SK-N-SH treated with all-trans-retinoic acid at 6 μM for 48 hours (cell line): ENCODE measurements at regions not wholly inside any gene's neighbourhood (a gene's known extent, or its start where the extent isn't known, plus 50 kb on each side); places are given as distances from the start of the nearest gene placed in this dataset.

Experiments
- ATAC-seq: fragments of 200-7000 bp; cut with Tn5 transposase; 3 replicates; pipeline ENCODE4 v1.9.1; 2020; ENCODE audit warnings: mild to moderate bottlenecking, moderate library complexity
- ARNTL ChIP-seq: fragments of 450-650 bp; formaldehyde crosslinking; IDR thresholded peaks from 2 replicates; pipeline ENCODE4 v1.5.0; 2020; ENCODE audit warnings: low read depth, mild to moderate bottlenecking, moderate library complexity, borderline replicate concordance
- BACH2 ChIP-seq: fragments of 250-450 bp; sonication (Bioruptor Pico); IDR thresholded peaks from 2 replicates; pipeline ENCODE4 v1.9.0; 2021; ENCODE audit warnings: mild to moderate bottlenecking, borderline replicate concordance
- CSDC2 ChIP-seq: fragments of 250-450 bp; sonication (Bioruptor Pico); IDR thresholded peaks from 2 replicates; pipeline ENCODE4 v1.5.0; 2020; ENCODE audit warnings: mild to moderate bottlenecking, moderate library complexity
- GLIS3 ChIP-seq: fragments of 250-450 bp; sonication (Bioruptor Pico); IDR thresholded peaks from 2 replicates; pipeline ENCODE4 v1.5.0; 2020; ENCODE audit warnings: mild to moderate bottlenecking, moderate library complexity
- ISL1 ChIP-seq: fragments of 250-450 bp; sonication (Bioruptor Pico); IDR thresholded peaks from 2 replicates; pipeline ENCODE4 v2.1.2; 2022; ENCODE audit warnings: mild to moderate bottlenecking, moderate library complexity
- OSR1 ChIP-seq: fragments of 250-450 bp; sonication (Bioruptor Pico); IDR thresholded peaks from 2 replicates; pipeline ENCODE4 v1.8.0; 2022; ENCODE audit warnings: moderate library complexity, mild to moderate bottlenecking, inconsistent platforms
- PPARA ChIP-seq: fragments of 250-450 bp; sonication (Bioruptor Pico); IDR thresholded peaks from 2 replicates; pipeline ENCODE4 v1.5.0; 2020; ENCODE audit warnings: mild to moderate bottlenecking, borderline replicate concordance
- RARB ChIP-seq: fragments of 250-450 bp; sonication (Bioruptor Pico); IDR thresholded peaks from 2 replicates; pipeline ENCODE4 v1.8.0; 2021; ENCODE audit warnings: mild to moderate bottlenecking, moderate library complexity
- SNAI2 ChIP-seq: fragments of 250-450 bp; sonication (Bioruptor Pico); IDR thresholded peaks from 2 replicates; pipeline ENCODE4 v1.5.0; 2020; ENCODE audit warnings: mild to moderate bottlenecking, moderate library complexity
- TCF4 ChIP-seq: fragments of 250-450 bp; sonication (Bioruptor Pico); IDR thresholded peaks from 2 replicates; pipeline ENCODE4 v1.8.0; 2021; ENCODE audit warnings: mild to moderate bottlenecking, moderate library complexity, borderline replicate concordance
- TOX ChIP-seq: fragments of 250-450 bp; sonication (Bioruptor Pico); IDR thresholded peaks from 2 replicates; pipeline ENCODE4 v1.8.0; 2021; ENCODE audit warnings: mild to moderate bottlenecking, moderate library complexity, borderline replicate concordance
- TSHZ2 ChIP-seq: fragments of 250-450 bp; sonication (Bioruptor Pico); IDR thresholded peaks from 2 replicates; pipeline ENCODE4 v1.5.0; 2020; ENCODE audit warnings: mild to moderate bottlenecking, moderate library complexity
- ZFP3 ChIP-seq: fragments of 250-450 bp; sonication (Bioruptor Pico); IDR thresholded peaks from 2 replicates; pipeline ENCODE4 v1.5.0; 2020; ENCODE audit warnings: mild to moderate bottlenecking, moderate library complexity
- ZFP30 ChIP-seq: fragments of 450-650 bp; formaldehyde crosslinking; IDR thresholded peaks from 2 replicates; pipeline ENCODE4 v1.5.0; 2022; ENCODE audit warnings: mild to moderate bottlenecking, moderate library complexity
- ZNF565 ChIP-seq: fragments of 450-650 bp; formaldehyde crosslinking; conservative IDR thresholded peaks from 2 replicates; pipeline ENCODE4 v1.5.0; 2020; ENCODE audit warnings: low read depth, mild to moderate bottlenecking, moderate library complexity
- ZNF70 ChIP-seq: fragments of 450-650 bp; formaldehyde crosslinking; IDR thresholded peaks from 2 replicates; pipeline ENCODE4 v1.5.0; 2020; ENCODE audit warnings: mild to moderate bottlenecking, moderate library complexity
- ZNF8 ChIP-seq: fragments of 450-650 bp; formaldehyde crosslinking; IDR thresholded peaks from 2 replicates; pipeline ENCODE4 v1.5.0; 2020; ENCODE audit warnings: mild to moderate bottlenecking, moderate library complexity
- TF ChIP-seq, protein P1 (sequence below): fragments of 250-450 bp; sonication (Bioruptor Pico); IDR thresholded peaks from 2 replicates; pipeline ENCODE4 v1.5.1; 2020; ENCODE audit warnings: low read depth, mild to moderate bottlenecking, moderate library complexity
- TF ChIP-seq, protein P2 (sequence below): fragments of 250-450 bp; sonication (Bioruptor Pico); IDR thresholded peaks from 2 replicates; pipeline ENCODE4 v1.8.0; 2021; ENCODE audit warnings: low read depth, mild to moderate bottlenecking, moderate library complexity, borderline replicate concordance
- TF ChIP-seq, protein P3 (sequence below): fragments of 250-450 bp; sonication (Bioruptor Pico); IDR thresholded peaks from 2 replicates; pipeline ENCODE4 v1.8.0; 2020; ENCODE audit warnings: mild to moderate bottlenecking, moderate library complexity, borderline replicate concordance

DNA sequence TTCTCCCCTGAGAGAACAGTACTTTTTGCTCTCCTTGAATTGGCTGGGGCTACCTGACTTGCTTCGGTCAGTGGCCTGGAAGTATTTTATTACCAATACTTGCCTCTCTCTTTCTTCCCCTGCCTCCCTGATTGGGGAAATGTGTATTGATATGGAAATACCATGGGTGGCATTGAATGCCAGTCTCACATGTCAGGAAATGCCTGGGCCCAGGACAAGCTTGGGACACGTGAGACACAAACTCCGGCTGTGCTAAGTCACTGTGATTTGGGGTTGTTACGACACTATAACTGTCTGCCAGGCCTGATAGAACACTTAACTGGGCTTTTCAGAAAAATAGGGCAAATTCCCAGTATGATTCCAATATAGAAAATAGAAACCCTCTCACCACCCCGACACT, 238.3 kb downstream of the GADD45G start:
- ATAC-seq = no peak
- TF ChIP-seq BACH2 = no peak
- TF ChIP-seq PPARA (CRISPR knock-in tag) = no peak
- TF ChIP-seq ZFP30 (CRISPR knock-in tag) = no peak
- no peak for TF ChIP-seq SNAI2
- TF ChIP-seq ZNF70 (CRISPR knock-in tag) = no peak
- TF ChIP-seq, protein P1, sequence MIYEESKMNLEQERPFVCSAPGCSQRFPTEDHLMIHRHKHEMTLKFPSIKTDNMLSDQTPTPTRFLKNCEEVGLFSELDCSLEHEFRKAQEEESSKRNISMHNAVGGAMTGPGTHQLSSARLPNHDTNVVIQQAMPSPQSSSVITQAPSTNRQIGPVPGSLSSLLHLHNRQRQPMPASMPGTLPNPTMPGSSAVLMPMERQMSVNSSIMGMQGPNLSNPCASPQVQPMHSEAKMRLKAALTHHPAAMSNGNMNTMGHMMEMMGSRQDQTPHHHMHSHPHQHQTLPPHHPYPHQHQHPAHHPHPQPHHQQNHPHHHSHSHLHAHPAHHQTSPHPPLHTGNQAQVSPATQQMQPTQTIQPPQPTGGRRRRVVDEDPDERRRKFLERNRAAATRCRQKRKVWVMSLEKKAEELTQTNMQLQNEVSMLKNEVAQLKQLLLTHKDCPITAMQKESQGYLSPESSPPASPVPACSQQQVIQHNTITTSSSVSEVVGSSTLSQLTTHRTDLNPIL (CRISPR knock-in tag) = no peak
- no peak for TF ChIP-seq TSHZ2
- no peak for TF ChIP-seq ZNF8 (CRISPR knock-in tag)
- TF ChIP-seq OSR1 (CRISPR knock-in tag) = no peak
- no peak for TF ChIP-seq TOX (CRISPR knock-in tag)
- TF ChIP-seq ZFP3 (CRISPR knock-in tag) = no peak
- TF ChIP-seq ARNTL = no peak
- no peak for TF ChIP-seq ISL1 (CRISPR knock-in tag)

- ATAC-seq = no peak
- no peak for TF ChIP-seq ZFP30 (CRISPR knock-in tag)
- no peak for TF ChIP-seq TOX (CRISPR knock-in tag)
- no peak for TF ChIP-seq TCF4
- TF ChIP-seq SNAI2 = no peak
- TF ChIP-seq CSDC2 (CRISPR knock-in tag) = no peak
- no peak for TF ChIP-seq TSHZ2
- TF ChIP-seq ZNF70 (CRISPR knock-in tag) = no peak
- no peak for TF ChIP-seq PPARA (CRISPR knock-in tag)
- TF ChIP-seq, protein P2, sequence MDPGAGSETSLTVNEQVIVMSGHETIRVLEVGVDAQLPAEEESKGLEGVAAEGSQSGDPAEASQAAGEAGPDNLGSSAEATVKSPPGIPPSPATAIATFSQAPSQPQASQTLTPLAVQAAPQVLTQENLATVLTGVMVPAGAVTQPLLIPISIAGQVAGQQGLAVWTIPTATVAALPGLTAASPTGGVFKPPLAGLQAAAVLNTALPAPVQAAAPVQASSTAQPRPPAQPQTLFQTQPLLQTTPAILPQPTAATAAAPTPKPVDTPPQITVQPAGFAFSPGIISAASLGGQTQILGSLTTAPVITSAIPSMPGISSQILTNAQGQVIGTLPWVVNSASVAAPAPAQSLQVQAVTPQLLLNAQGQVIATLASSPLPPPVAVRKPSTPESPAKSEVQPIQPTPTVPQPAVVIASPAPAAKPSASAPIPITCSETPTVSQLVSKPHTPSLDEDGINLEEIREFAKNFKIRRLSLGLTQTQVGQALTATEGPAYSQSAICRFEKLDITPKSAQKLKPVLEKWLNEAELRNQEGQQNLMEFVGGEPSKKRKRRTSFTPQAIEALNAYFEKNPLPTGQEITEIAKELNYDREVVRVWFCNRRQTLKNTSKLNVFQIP (CRISPR knock-in tag) = no peak
- TF ChIP-seq ZFP3 (CRISPR knock-in tag) = no peak
- TF ChIP-seq GLIS3 (CRISPR knock-in tag) = no peak
- no peak for TF ChIP-seq ZNF565 (CRISPR knock-in tag)
- TF ChIP-seq OSR1 (CRISPR knock-in tag) = no peak
- TF ChIP-seq, protein P3, sequence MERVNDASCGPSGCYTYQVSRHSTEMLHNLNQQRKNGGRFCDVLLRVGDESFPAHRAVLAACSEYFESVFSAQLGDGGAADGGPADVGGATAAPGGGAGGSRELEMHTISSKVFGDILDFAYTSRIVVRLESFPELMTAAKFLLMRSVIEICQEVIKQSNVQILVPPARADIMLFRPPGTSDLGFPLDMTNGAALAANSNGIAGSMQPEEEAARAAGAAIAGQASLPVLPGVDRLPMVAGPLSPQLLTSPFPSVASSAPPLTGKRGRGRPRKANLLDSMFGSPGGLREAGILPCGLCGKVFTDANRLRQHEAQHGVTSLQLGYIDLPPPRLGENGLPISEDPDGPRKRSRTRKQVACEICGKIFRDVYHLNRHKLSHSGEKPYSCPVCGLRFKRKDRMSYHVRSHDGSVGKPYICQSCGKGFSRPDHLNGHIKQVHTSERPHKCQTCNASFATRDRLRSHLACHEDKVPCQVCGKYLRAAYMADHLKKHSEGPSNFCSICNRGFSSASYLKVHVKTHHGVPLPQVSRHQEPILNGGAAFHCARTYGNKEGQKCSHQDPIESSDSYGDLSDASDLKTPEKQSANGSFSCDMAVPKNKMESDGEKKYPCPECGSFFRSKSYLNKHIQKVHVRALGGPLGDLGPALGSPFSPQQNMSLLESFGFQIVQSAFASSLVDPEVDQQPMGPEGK = no peak
These were observed 238.8 kb downstream of the GADD45G start for GRCh38 chr9:89843591-89843990.

GRCh38 chr9:89844075-89844474, 239.3 kb downstream of the GADD45G start:
- no peak for ATAC-seq
- TF ChIP-seq TOX (CRISPR knock-in tag) (no peak), OSR1 (CRISPR knock-in tag) (no peak), TSHZ2 (no peak), TCF4 (no peak), RARB (no peak), SNAI2 (no peak), ISL1 (CRISPR knock-in tag) (no peak), ZFP30 (CRISPR knock-in tag) (no peak)
- TF ChIP-seq, protein P2 (CRISPR knock-in tag) = no peak
- TF ChIP-seq, protein P1 (CRISPR knock-in tag) = no peak
